NB4 (cell line): ENCODE measurements at regions not wholly inside any gene's neighbourhood (a gene's known extent, or its start where the extent isn't known, plus 50 kb on each side); places are given as distances from the start of the nearest gene placed in this dataset.

Experiments
- POLR2A ChIP-seq: IDR thresholded peaks from 2 replicates; pipeline ENCODE4 v1.6.1; 2011; ENCODE audit warnings: mild to moderate bottlenecking; ENCODE audit not compliant: insufficient read length; ENCODE audit errors: extremely low read depth
- TF ChIP-seq, protein P1 (sequence below): IDR thresholded peaks from one replicate; pipeline ENCODE4 v1.5.1; 2012; ENCODE audit warnings: low read depth, low read length

DNA sequence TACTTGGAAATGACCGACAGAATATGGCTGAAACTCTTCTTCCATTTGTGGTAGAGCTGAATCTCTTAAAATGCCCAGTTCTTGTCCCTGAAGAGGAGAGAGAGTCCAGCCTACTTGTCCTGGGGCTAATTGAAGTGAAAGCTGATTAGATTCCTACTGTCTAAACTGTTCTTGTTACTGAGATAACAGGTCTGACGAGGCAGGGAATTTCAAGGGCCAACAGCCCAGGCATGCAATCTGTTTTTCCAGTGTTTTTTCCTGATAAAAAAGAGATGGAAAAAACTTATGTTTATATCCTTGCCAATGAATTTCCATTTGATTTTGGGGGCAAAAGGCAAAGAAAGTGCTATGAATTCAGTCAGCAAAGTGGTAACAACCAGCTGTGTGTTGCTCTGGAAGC, 195.5 kb downstream of the ETS1 start:
- no peak for TF ChIP-seq POLR2A
- TF ChIP-seq, protein P1, sequence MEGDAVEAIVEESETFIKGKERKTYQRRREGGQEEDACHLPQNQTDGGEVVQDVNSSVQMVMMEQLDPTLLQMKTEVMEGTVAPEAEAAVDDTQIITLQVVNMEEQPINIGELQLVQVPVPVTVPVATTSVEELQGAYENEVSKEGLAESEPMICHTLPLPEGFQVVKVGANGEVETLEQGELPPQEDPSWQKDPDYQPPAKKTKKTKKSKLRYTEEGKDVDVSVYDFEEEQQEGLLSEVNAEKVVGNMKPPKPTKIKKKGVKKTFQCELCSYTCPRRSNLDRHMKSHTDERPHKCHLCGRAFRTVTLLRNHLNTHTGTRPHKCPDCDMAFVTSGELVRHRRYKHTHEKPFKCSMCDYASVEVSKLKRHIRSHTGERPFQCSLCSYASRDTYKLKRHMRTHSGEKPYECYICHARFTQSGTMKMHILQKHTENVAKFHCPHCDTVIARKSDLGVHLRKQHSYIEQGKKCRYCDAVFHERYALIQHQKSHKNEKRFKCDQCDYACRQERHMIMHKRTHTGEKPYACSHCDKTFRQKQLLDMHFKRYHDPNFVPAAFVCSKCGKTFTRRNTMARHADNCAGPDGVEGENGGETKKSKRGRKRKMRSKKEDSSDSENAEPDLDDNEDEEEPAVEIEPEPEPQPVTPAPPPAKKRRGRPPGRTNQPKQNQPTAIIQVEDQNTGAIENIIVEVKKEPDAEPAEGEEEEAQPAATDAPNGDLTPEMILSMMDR: no peak
